GM18505 (cell line): ENCODE measurements at regions not wholly inside any gene's neighbourhood (a gene's known extent, or its start where the extent isn't known, plus 50 kb on each side); places are given as distances from the start of the nearest gene placed in this dataset.

Source experiments
- ATAC-seq: cut with Tn5 transposase; IDR thresholded peaks from one replicate; pipeline ENCODE4 v1.9.1; 2021; ENCODE audit not compliant: unreplicated experiment
- POLR2A ChIP-seq: IDR thresholded peaks from 4 replicates; pipeline ENCODE4 v1.6.1; 2011; ENCODE audit warnings: borderline replicate concordance; ENCODE audit not compliant: insufficient read depth, insufficient read length; ENCODE audit errors: extremely low read depth

- ATAC-seq: no peak
- no peak for TF ChIP-seq POLR2A
These were observed 508.1 kb downstream of the NR2F1-AS1 start for GRCh38 chr5:93072831-93073459.

GRCh38 chr5:93071710-93072109, 509.3 kb downstream of the NR2F1-AS1 start:
- no peak for TF ChIP-seq POLR2A
- ATAC-seq: no peak

- ATAC-seq: no peak
- no peak for TF ChIP-seq POLR2A
These were observed 510.1 kb downstream of the NR2F1-AS1 start for GRCh38 chr5:93070938-93071337.

GRCh38 chr5:93069276-93069675, 511.7 kb downstream of the NR2F1-AS1 start:
- no peak for TF ChIP-seq POLR2A
- ATAC-seq: no peak

- ATAC-seq: no peak
- no peak for TF ChIP-seq POLR2A
These were observed 518.5 kb downstream of the NR2F1-AS1 start for GRCh38 chr5:93062548-93062947.

- ATAC-seq: no peak
- TF ChIP-seq POLR2A: no peak
These were observed 522.7 kb downstream of the NR2F1-AS1 start for GRCh38 chr5:93058309-93058708.

- TF ChIP-seq POLR2A: no peak
- no peak for ATAC-seq
These were observed 523.7 kb downstream of the NR2F1-AS1 start for GRCh38 chr5:93057311-93057710.

- no peak for ATAC-seq
- TF ChIP-seq POLR2A: no peak
These were observed 525.0 kb downstream of the NR2F1-AS1 start for GRCh38 chr5:93055971-93056370.

GRCh38 chr5:93055561-93055960, 525.5 kb downstream of the NR2F1-AS1 start:
- ATAC-seq: no peak
- TF ChIP-seq POLR2A: no peak

- no peak for ATAC-seq
- no peak for TF ChIP-seq POLR2A
These were observed 526.4 kb downstream of the NR2F1-AS1 start for GRCh38 chr5:93054424-93055163.

GRCh38 chr5:93053825-93054224, 527.2 kb downstream of the NR2F1-AS1 start:
- ATAC-seq: no peak
- no peak for TF ChIP-seq POLR2A

- TF ChIP-seq POLR2A: no peak
- ATAC-seq: no peak
These were observed 532.2 kb downstream of the NR2F1-AS1 start for GRCh38 chr5:93048858-93049257.

GRCh38 chr5:93044859-93045666, 536.0 kb downstream of the NR2F1-AS1 start:
- ATAC-seq: no peak

More at GRCh38 chr5:93044859-93045666, 536.0 kb downstream of the NR2F1-AS1 start:
- TF ChIP-seq POLR2A: no peak
